Upper lobe of right lung (tissue), 1 donor: ENCODE measurements at regions not wholly inside any gene's neighbourhood (a gene's known extent, or its start where the extent isn't known, plus 50 kb on each side); places are given as distances from the start of the nearest gene placed in this dataset.

ENCODE experiments used
- ATAC-seq: fragments of 200-7000 bp; cut with Tn5 transposase; one replicate; pipeline ENCODE4 v1.9.1; 2020; ENCODE audit warnings: mild to moderate bottlenecking, moderate library complexity
- DNase-seq: peaks from one replicate; pipeline ENCODE4 v3.0.0-alpha.2; 2020
- H3K27ac ChIP-seq: fragments of 200-600 bp; one replicate; pipeline ENCODE4 v1.8.0; 2022
- H3K27me3 ChIP-seq: fragments of 200-600 bp; one replicate; pipeline ENCODE4 v1.8.0; 2022; ENCODE audit warnings: mild to moderate bottlenecking
- H3K36me3 ChIP-seq: fragments of 200-600 bp; one replicate; pipeline ENCODE4 v1.8.0; 2022
- H3K4me1 ChIP-seq: fragments of 200-600 bp; one replicate; pipeline ENCODE4 v1.8.0; 2022
- H3K4me3 ChIP-seq: fragments of 200-600 bp; one replicate; pipeline ENCODE4 v1.8.0; 2022; ENCODE audit warnings: mild to moderate bottlenecking
- H3K9me3 ChIP-seq: fragments of 200-600 bp; one replicate; pipeline ENCODE4 v1.8.0; 2022
- intact Hi-C: fragments of 100-400 bp; cut with DNase I; formaldehyde crosslinking; loops from one replicate; pipeline ENCODE4 v1.11.0; 2022
- TF ChIP-seq, protein P1 (sequence below): fragments of 200-600 bp; IDR thresholded peaks from one replicate; pipeline ENCODE4 v1.8.0; 2022; ENCODE audit warnings: antibody characterized with exemption
- donor health status: DM: no; HTN: yes; CAD: no; lungs with severe emphysema.

DNA sequence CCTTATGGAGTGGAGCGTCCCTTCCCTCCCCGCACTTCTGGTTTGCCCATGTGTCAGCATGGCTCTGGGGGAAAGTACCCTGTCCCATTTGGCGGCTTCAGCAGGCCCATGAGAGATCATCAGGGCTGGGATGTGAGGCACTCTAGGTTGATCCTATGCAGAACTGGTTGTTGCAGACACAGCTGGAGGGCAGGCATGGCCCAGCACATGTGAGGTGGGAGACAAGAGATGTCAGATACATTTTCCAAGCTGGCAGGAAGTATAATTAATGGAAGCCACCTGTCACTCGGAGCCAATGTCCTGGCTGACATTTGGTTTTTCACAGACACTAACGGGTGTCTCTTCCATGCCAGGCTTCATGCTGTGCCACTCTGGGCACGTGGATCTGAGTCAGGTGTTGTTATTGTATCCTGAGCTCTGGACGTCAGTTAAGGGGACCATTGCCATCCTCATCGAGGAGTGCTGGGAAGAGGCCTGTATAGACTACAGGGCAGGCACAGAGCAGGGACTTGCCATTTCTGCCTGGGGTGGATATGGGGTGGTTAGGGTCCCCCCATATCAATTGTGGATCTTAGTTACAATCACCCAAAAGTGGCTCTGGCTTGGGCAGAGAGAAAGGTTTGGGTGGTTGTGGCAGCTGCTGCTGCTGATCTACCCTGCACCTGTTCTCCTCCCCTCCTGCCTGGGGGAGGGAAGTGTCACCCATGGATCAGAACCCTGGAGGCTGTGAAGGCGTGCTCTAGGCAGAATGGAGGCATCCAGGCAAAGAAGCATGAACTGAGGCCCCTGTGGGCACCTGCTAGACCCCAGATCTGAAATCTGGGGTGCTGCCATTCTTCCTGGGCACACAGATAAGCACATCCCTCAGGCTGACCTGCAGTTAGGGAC, 140.7 kb downstream of the FBLN2 start:
- TF ChIP-seq, protein P1, sequence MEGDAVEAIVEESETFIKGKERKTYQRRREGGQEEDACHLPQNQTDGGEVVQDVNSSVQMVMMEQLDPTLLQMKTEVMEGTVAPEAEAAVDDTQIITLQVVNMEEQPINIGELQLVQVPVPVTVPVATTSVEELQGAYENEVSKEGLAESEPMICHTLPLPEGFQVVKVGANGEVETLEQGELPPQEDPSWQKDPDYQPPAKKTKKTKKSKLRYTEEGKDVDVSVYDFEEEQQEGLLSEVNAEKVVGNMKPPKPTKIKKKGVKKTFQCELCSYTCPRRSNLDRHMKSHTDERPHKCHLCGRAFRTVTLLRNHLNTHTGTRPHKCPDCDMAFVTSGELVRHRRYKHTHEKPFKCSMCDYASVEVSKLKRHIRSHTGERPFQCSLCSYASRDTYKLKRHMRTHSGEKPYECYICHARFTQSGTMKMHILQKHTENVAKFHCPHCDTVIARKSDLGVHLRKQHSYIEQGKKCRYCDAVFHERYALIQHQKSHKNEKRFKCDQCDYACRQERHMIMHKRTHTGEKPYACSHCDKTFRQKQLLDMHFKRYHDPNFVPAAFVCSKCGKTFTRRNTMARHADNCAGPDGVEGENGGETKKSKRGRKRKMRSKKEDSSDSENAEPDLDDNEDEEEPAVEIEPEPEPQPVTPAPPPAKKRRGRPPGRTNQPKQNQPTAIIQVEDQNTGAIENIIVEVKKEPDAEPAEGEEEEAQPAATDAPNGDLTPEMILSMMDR, result no peak
- no peak overlapping the region for H3K4me3 ChIP-seq
- intact Hi-C loops, result no loop called here
- H3K27ac ChIP-seq, result no peak overlapping the region
- ATAC-seq, result no peak
- no peak for DNase-seq
- H3K36me3 ChIP-seq, result no peaks in the 10 kb centered on the region
- no peaks in the 10 kb centered on the region for H3K27me3 ChIP-seq
- H3K9me3 ChIP-seq, result no peaks in the 10 kb centered on the region
- H3K4me1 ChIP-seq, result no peaks in the 10 kb centered on the region

DNA sequence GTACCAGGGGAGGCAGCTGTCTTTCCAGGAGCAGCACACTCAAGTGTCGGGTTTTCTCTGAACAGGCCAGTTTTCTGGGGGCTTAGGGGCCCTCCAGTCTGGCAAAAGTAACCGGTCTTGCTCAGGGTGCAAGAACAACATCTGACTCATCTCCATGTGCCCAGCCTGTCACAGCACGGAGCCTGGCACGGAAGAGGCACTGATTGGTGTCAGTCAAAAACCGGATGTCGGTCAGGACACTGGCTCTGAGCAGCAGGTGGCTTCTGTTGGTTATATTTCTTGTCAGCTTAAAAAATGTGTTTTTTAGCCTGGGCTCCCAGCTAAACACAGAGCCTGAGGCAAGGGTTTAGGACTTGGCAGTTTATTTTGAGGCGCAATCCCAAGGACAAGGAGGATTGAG, 139.9 kb downstream of the FBLN2 start:
- H3K9me3 ChIP-seq, result no peaks in the 10 kb centered on the region
- TF ChIP-seq, protein P1, result no peak
- no peak for ATAC-seq
- no peaks in the 10 kb centered on the region for H3K27me3 ChIP-seq
- H3K4me1 ChIP-seq, result no peaks in the 10 kb centered on the region
- no peaks in the 10 kb centered on the region for H3K36me3 ChIP-seq
- no peak for DNase-seq
- H3K27ac ChIP-seq, result no peak overlapping the region
- intact Hi-C loops, result no loop called here
- no peak overlapping the region for H3K4me3 ChIP-seq

DNA sequence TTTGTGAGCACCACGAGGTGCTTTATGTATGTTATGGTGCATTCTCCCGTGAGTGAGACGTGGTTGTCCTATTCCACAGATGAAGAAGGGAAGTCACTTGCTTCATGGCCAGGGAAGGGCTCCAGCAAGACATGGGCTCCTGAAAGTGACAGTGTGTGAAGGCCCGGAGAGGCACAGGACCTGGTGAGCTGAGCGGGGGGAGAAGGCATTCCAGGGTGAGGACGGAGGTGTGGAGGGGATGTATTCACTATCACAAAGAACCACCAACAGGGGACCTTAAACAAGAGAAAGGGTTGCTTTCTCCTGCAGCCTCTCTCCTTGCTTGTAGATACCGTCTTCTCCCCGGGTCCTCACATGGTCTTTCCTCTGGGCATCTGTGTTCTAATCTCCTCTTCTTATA, 139.1 kb downstream of the FBLN2 start:
- Histone ChIP-seq H3K4me3 (no peak overlapping the region), H3K27ac (no peak overlapping the region), H3K36me3 (no peaks in the 10 kb centered on the region), H3K9me3 (no peaks in the 10 kb centered on the region), H3K4me1 (no peaks in the 10 kb centered on the region), H3K27me3 (no peaks in the 10 kb centered on the region)
- DNase-seq (no peak), ATAC-seq (no peak)
- TF ChIP-seq, protein P1, result no peak
- intact Hi-C loops, result no loop called here
